ES-I3 (cell line): ENCODE measurements at regions not wholly inside any gene's neighbourhood (a gene's known extent, or its start where the extent isn't known, plus 50 kb on each side); places are given as distances from the start of the nearest gene placed in this dataset.

Source experiments
- H3K36me3 ChIP-seq: 2 replicates; pipeline ENCODE4 v1.6.1; 2013; ENCODE audit warnings: mild to moderate bottlenecking, low read length, control low read depth, moderate library complexity; ENCODE audit not compliant: insufficient read depth
- H3K4me1 ChIP-seq: 2 replicates; pipeline ENCODE4 v1.6.1; 2013; ENCODE audit warnings: mild to moderate bottlenecking, control low read depth, low read length; ENCODE audit not compliant: insufficient read depth
- H3K9ac ChIP-seq: 2 replicates; pipeline ENCODE4 v1.6.1; 2013; ENCODE audit warnings: low read depth, mild to moderate bottlenecking, low read length, moderate library complexity
- H3K9me3 ChIP-seq: 2 replicates; pipeline ENCODE4 v1.6.1; 2013; ENCODE audit warnings: mild to moderate bottlenecking, low read length, moderate library complexity; ENCODE audit not compliant: control insufficient read depth, insufficient read depth

- peaks cover 11% of the 10 kb centered on the region for H3K4me1 ChIP-seq
- no peaks in the 10 kb centered on the region for H3K9me3 ChIP-seq
- no peak overlapping the region for H3K9ac ChIP-seq
- no peaks in the 10 kb centered on the region for H3K36me3 ChIP-seq
These were observed 149.5 kb upstream of the MCTP2 start for GRCh38 chr15:94081829-94082228.

- Histone ChIP-seq H3K4me1 (peaks cover 11% of the 10 kb centered on the region), H3K36me3 (no peaks in the 10 kb centered on the region), H3K9ac (no peak overlapping the region), H3K9me3 (no peaks in the 10 kb centered on the region)
These were observed 150.3 kb upstream of the MCTP2 start for GRCh38 chr15:94080989-94081605.

- Histone ChIP-seq H3K36me3 (no peaks in the 10 kb centered on the region), H3K4me1 (peaks cover 11% of the 10 kb centered on the region), H3K9ac (no peak overlapping the region), H3K9me3 (no peaks in the 10 kb centered on the region)
These were observed 150.9 kb upstream of the MCTP2 start for GRCh38 chr15:94080416-94080815.

GRCh38 chr15:94079968-94080367 is 151.4 kb upstream of the MCTP2 start:
- Histone ChIP-seq H3K9ac (no peak overlapping the region), H3K9me3 (no peaks in the 10 kb centered on the region), H3K36me3 (no peaks in the 10 kb centered on the region), H3K4me1 (peaks cover 11% of the 10 kb centered on the region)

GRCh38 chr15:94079459-94079858 is 151.9 kb upstream of the MCTP2 start:
- no peaks in the 10 kb centered on the region for H3K9me3 ChIP-seq
- H3K9ac ChIP-seq, result no peak overlapping the region
- no peaks in the 10 kb centered on the region for H3K36me3 ChIP-seq
- H3K4me1 ChIP-seq, result peaks cover 11% of the 10 kb centered on the region

- Histone ChIP-seq H3K9ac (no peak overlapping the region), H3K4me1 (0 out of 2 replicates have a peak, but pooled peaks cover 4% of the 10 kb centered on the region), H3K9me3 (no peaks in the 10 kb centered on the region)
These were observed 153.4 kb upstream of the MCTP2 start for GRCh38 chr15:94077938-94078337.

GRCh38 chr15:94075349-94075748 is 156.0 kb upstream of the MCTP2 start:
- H3K36me3 ChIP-seq, result no peaks in the 10 kb centered on the region
- H3K9me3 ChIP-seq, result no peaks in the 10 kb centered on the region
- H3K9ac ChIP-seq, result no peak overlapping the region
- H3K4me1 ChIP-seq, result 0 out of 2 replicates have a peak, but pooled peaks cover 5% of the 10 kb centered on the region

More at GRCh38 chr15:94077938-94078337, 153.4 kb upstream of the MCTP2 start:
- no peaks in the 10 kb centered on the region for H3K36me3 ChIP-seq

GRCh38 chr15:94070356-94071295 is 160.7 kb upstream of the MCTP2 start:
- Histone ChIP-seq H3K36me3 (no peaks in the 10 kb centered on the region), H3K9ac (peak overlapping the region; percentile 9; the same call in 1 of the 2 replicates), H3K4me1 (0 out of 2 replicates have a peak, but pooled peaks cover 5% of the 10 kb centered on the region), H3K9me3 (no peaks in the 10 kb centered on the region)

- Histone ChIP-seq H3K36me3 (no peaks in the 10 kb centered on the region), H3K4me1 (0 out of 2 replicates have a peak, but pooled peaks cover 5% of the 10 kb centered on the region), H3K9me3 (no peaks in the 10 kb centered on the region), H3K9ac (no peak overlapping the region)
These were observed 161.5 kb upstream of the MCTP2 start for GRCh38 chr15:94069844-94070243.

GRCh38 chr15:94066811-94067210 is 164.6 kb upstream of the MCTP2 start:
- H3K9ac ChIP-seq, result no peak overlapping the region
- H3K36me3 ChIP-seq, result no peaks in the 10 kb centered on the region
- no peaks in the 10 kb centered on the region for H3K9me3 ChIP-seq
- 0 out of 2 replicates have a peak, but pooled peaks cover 5% of the 10 kb centered on the region for H3K4me1 ChIP-seq

- no peak overlapping the region for H3K9ac ChIP-seq
- 0 out of 2 replicates have a peak, but pooled peaks cover 5% of the 10 kb centered on the region for H3K4me1 ChIP-seq
- no peaks in the 10 kb centered on the region for H3K9me3 ChIP-seq
- H3K36me3 ChIP-seq, result no peaks in the 10 kb centered on the region
These were observed 165.3 kb upstream of the MCTP2 start for GRCh38 chr15:94066046-94066445.

- H3K36me3 ChIP-seq, result no peaks in the 10 kb centered on the region
- H3K9me3 ChIP-seq, result no peaks in the 10 kb centered on the region
- no peaks in the 10 kb centered on the region for H3K4me1 ChIP-seq
- no peak overlapping the region for H3K9ac ChIP-seq
These were observed 166.6 kb upstream of the MCTP2 start for GRCh38 chr15:94064676-94065313.

- no peak overlapping the region for H3K9ac ChIP-seq
- H3K9me3 ChIP-seq, result no peaks in the 10 kb centered on the region
- H3K36me3 ChIP-seq, result no peaks in the 10 kb centered on the region
- H3K4me1 ChIP-seq, result no peaks in the 10 kb centered on the region
These were observed 170.3 kb upstream of the MCTP2 start for GRCh38 chr15:94061041-94061440.

GRCh38 chr15:94059013-94059587 is 172.3 kb upstream of the MCTP2 start:
- Histone ChIP-seq H3K9ac (no peak overlapping the region), H3K36me3 (no peaks in the 10 kb centered on the region), H3K4me1 (no peaks in the 10 kb centered on the region), H3K9me3 (no peaks in the 10 kb centered on the region)
